HG03469 (cell line): ENCODE measurements at regions not wholly inside any gene's neighbourhood (a gene's known extent, or its start where the extent isn't known, plus 50 kb on each side); places are given as distances from the start of the nearest gene placed in this dataset.

Experiments
- ATAC-seq: cut with Tn5 transposase; IDR thresholded peaks from one replicate; pipeline ENCODE4 v1.9.1; 2021; ENCODE audit warnings: mild to moderate bottlenecking, moderate library complexity, moderate number of reproducible peaks; ENCODE audit not compliant: unreplicated experiment

DNA sequence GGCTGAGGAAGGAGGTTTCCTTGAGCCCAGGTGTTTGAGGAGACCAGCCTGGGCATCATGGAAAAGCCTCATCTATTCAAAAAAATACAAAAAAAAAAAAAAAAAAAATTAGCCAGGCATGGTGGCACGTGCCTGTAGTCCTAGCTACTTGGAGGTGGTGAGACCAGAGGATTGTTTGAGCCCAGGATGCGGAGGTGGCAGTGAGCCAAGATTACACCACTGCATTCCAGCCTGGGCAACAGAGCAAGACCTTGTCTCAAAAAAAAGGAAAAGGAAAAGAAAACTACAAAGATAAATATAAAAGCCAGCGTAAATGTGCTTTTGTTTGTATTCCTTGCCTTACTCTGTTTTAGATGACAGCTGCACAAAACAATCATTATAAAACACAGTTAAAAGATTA, 2249.2 kb upstream of the C9orf72 start:
- ATAC-seq = no peak

DNA sequence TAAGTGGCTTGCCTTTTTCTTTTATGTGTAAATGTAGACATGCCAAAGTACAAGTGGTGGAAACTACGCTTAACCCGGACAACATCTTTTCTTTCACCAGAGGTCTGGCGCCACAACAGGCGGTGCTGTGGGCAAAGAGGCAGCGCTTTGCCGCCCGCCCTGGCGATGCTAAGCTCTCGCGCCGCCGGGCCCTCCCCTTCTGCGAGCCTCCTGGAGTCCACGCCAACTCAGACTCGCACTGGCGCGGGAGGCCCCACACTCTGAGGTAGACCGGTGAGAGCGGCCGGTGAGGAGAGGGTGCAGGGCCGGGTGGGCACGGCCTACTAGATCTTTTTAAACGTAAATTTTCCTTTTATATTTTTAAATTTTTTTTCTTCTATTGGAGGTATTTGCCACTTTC, 2253.1 kb upstream of the C9orf72 start:
- no peak for ATAC-seq

DNA sequence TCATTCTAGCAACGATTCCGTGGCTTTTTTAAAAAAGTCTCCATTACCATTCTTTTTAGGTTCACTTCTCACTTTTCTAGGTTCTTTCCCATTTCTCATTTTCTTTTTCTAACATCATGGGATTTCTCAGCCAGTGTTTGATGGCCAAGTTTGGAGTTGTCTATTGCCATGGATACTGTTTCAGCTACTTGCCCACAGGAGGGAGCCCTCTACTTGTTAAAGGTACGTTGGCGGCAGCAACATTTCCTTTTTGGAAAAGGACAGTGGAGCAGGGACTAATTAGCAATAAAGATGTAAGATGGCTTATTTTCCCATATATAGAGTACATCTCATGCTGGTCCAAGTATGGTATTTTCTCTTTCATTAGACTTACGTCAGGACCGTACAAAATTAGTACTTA, 2257.5 kb upstream of the C9orf72 start:
- ATAC-seq = no peak

DNA sequence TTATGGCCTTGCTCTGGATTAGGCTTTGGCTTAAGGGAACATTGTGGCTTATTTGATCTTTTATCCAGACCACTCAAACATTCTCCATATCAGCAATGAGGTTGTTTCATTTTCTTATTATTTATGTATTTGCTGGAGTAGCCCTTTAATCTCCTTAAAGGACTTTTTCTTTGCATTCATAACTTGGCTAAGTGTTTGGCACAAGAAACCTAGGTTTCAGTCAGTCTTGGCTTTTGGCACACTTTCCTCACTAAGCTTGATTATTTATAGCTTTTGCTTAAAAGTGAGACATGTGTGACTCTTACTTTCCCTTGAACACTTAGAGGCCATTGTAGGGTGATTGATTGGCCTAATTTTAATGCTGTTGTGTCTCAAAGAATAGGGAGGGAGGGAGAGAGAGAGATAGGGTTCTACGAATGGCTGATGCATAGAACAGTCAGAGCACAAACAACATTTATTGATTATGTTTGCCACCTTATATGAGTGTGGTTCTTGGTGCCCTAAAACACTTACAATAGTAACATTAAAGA, 2265.3 kb upstream of the C9orf72 start:
- no peak for ATAC-seq

DNA sequence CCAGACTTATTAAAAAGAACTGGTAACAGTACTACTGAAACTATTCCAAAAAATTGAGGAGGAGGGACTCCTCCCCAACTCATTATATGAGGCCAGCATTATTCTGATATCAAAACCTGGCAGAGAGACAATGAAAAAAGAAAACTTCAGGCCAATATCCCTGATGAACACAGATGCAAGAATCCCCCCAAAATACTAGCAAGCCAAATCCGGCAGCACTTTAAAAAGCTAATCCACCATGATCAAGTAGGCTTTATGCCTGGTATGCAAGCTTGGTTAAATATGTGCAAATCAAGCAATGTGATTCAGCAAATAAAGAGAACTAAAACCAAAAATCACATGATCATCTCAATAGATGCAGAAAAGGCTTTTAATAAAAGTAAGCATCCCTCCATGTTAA, 2271.0 kb upstream of the C9orf72 start:
- no peak for ATAC-seq

DNA sequence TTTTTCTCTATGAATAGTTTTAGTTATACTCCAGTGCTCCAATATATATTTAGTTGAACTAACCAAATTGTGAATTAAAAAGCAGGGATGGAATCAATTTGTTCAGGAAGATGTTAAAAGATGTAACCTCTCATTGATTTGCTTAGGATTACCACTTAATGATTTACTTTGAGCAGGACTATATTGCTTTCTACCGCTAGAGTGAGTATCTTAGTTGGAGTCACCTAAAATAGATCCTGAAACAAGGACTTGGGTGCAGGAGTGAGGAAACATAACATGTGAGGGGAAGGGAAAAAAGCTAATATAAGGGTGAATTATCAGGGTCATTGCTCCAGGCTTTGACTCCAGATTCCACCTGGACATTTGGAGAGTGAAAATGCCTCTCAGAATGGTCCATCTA, 2277.4 kb upstream of the C9orf72 start:
- no peak for ATAC-seq

DNA sequence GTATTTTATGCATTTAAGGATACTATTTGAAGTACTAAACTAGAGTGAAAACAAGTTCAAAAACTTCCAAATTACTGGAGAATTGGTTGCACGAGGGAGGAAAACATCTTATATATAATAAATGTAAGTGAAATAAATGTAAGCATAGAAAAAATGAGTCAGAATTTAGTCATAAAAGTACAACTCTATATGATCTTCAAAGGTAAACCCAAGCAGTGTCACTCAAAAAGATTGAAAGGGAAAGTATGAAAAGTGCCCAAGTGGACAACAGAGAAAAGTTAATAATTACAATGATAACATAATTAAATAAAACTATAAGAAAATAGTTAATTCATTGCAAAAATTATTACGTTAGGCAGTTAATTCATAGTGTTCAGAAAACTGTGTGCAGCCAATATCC, 2288.5 kb upstream of the C9orf72 start:
- no peak for ATAC-seq

DNA sequence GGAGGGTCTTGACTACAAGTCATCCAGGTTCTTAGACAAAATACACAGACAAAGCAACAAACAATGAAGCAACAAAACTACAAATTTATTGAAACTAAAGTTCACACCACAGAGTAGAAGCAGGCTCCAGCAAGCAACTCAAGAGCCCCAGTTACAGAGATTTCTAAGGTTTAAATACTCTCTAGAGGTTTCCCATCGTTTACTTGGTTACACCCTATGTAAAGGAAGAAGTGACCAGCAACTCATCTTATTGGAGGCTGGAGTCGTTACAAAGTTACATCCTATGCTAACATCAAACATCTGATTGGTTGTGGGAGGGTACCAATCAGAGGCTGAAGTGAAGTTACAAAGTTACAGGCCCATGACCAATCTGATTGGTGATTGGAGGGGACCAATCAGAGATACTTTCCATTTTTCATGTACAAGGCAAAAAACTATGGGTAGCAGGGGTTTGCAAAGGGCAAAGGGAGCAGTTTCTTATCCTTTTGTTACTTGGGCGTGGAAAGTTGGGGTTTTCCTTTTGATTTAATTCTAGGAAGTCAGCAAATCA, 2292.6 kb upstream of the C9orf72 start:
- ATAC-seq = no peak

- ATAC-seq = no peak
These were observed 2293.3 kb upstream of the C9orf72 start for GRCh38 chr9:29866556-29866955.

DNA sequence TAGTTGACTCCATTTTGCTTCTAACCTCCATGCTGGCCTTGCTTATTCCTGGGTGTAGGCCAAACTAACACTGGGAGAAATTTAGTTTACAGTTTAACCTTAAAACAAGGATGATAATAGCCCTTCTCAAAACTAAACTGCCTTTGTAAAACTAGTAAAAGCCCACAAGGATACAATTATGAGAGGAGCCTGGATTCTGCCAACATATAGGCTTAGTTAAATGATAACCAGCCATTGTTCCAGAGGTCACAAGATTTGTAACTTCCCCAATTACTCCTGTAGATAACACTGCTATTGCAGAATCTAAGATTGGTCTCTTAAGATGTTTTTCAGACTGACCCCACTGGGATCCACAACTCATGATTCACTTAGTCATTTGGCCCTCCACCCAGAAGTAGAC, 2300.3 kb upstream of the C9orf72 start:
- no peak for ATAC-seq

GRCh38 chr9:29875547-29875946, 2302.3 kb upstream of the C9orf72 start:
- no peak for ATAC-seq

DNA sequence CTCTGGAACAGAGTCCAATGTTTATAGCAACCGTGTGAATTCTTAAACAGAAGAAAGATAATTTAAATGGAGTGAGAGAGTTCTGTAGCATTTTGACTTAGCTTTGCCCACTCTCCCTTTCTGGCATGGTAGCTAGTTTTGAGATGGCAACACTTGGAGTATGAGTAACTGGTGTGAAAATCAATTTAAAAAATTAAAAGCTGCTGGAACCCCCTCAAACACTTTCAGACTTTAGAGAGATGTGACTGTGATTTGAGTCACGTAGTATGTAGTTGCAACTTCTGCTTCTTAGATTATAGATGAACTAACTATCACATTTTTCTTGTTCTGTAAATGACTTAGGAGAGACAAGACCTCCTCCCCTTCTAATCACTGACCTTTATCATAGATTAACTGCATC, 2309.5 kb upstream of the C9orf72 start:
- no peak for ATAC-seq

GRCh38 chr9:29906065-29906464, 2332.8 kb upstream of the C9orf72 start:
- no peak for ATAC-seq

- no peak for ATAC-seq
These were observed 2354.8 kb upstream of the C9orf72 start for GRCh38 chr9:29928072-29928471.

DNA sequence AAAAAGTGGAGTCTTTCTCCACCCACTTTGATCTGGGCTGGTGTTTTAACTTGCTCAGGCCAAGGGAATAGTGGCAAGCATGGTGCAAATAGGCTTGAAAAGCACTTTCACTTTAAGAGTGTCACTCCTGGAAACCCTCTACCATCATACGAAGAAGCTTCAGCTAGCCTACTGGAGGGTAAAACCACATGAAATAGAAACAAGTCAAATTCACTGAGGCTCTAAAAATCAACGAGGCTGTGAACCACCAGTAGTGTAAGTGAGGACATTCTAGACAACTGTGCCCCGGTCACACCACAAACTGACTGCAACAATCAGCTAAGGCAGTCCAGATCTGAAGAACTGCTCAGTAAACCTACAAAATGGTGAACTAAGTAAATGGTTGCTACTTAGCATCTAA, 2366.3 kb upstream of the C9orf72 start:
- ATAC-seq = no peak

- ATAC-seq = no peak
These were observed 2371.7 kb upstream of the C9orf72 start for GRCh38 chr9:29945012-29945411.

GRCh38 chr9:29958469-29958868, 2385.2 kb upstream of the C9orf72 start:
- ATAC-seq = no peak

DNA sequence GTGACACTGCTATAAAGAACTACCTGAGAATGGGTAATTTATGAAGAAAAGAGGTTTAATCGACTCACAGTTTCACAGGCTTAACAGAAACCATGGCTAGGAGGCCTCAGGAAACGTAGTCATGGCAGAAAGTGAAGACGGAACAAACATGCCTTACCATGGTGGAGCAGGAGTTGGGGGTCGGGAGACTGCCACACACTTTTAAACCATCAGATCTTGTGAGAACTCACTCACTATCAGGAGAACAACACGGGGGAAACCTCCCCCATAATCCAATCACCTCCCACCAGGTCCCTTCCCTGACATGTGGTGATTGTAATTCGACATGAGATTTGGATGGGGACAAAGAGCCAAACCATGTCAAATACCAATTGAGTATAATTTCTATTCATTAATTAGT, 2392.6 kb upstream of the C9orf72 start:
- no peak for ATAC-seq

DNA sequence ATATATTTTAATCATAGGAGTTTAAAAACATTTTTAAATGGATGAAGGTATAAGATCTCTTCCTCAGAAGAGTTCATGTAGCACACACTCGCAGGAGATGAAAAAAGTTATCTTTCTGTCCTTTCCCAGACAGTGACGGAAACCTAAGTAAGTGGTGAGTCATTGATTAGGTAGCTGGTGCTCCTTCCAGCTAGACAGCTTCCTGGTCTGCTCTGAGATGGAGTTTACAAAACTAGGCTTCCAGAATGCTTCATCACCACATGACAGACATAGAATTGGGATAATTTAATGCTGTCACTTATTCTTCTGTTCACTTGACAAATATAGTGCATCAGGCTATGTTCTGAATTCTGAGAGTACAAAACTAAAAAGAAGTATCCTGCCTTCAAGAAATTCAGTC, 2393.0 kb upstream of the C9orf72 start:
- no peak for ATAC-seq

DNA sequence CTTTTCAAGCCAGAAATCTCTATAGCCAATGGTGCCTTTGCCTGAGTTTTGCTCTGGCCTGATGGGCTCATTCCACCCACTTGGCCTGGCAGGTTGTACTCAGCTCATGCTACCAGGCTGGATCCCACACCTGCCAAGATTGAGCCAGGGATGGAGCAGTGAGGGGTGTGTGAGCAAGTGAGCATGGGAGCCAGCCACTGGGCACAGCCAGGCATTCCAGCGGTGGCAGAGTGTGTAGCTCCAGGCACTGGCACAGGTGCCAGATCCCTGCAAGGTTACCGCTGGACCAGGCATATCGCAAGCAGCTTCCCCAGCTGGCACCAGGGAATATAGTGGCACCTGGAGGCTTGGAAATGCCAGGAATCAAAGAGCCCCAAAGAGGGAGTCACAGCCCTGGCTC, 2395.6 kb upstream of the C9orf72 start:
- ATAC-seq = no peak

GRCh38 chr9:29969408-29969807, 2396.1 kb upstream of the C9orf72 start:
- ATAC-seq = no peak

DNA sequence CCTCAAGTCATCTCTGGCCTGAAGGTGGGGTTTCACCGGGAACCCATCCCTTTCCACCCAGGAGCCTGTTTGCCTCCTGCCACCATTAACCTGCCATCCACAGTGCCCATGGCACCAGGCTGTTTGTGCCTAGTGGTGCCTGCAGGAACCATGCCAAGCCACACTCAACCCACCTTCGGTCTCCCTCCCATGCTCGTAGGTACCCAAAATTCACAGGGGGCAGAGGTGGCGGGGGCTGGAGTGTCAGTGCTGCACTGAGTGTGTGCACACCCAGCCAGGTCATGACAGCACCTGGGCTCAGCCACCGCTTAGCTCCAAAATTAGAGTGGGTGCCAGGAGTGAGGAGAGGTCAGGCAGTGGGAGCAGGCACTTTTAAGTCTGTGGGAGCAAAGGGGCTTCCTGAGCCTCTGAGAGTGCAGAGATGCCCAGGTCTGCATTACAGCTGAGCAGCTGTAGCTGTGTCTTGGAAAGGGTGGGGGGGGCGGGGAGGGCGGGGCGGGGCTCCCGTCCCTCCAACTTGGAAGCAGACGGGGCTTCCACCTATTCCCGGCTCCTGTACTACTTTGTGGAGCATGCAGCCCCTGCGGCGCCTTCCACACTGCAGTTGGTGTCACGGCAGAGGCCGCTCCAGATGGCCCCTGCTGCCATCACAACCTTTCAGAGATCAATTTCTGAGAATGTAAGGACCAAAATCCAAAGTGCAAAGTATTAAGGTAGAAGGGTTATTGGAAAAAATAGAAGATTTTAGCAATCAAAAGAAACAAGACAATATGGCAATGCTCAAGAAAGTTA, 2396.8 kb upstream of the C9orf72 start:
- ATAC-seq = no peak

DNA sequence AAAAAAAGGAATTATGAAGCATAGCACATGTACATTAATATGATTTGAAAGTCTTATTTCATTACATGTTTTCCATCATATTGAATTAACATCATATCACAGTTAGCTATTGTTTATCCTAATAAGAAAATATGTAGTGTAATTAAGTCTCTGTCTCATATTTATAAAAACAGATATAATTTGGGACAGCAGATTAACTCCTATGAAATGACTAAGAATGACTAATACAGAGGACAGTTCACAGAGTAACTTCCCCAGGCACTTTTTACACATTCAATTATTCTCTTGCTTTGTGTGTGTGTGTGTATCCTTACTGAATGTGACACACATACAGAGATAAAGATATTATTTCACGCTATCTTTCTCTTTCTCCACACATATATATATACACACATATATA, 2400.9 kb upstream of the C9orf72 start:
- no peak for ATAC-seq
